WERI-Rb-1 (cell line): ENCODE measurements at regions not wholly inside any gene's neighbourhood (a gene's known extent, or its start where the extent isn't known, plus 50 kb on each side); places are given as distances from the start of the nearest gene placed in this dataset.

Source experiments
- DNase-seq: peaks from one replicate; pipeline ENCODE4 v3.0.0-alpha.2; 2020
- H3K27ac ChIP-seq: fragments of 250-450 bp; sonication (Bioruptor Pico); 2 replicates; pipeline ENCODE4 v1.5.1; 2020; ENCODE audit warnings: mild to moderate bottlenecking, moderate library complexity
- H3K27me3 ChIP-seq: fragments of 250-450 bp; sonication (Bioruptor Pico); 2 replicates; pipeline ENCODE4 v1.5.1; 2021; ENCODE audit warnings: mild to moderate bottlenecking, low read depth, moderate library complexity; ENCODE audit not compliant: insufficient read depth, severe bottlenecking
- H3K36me3 ChIP-seq: fragments of 250-450 bp; sonication (Bioruptor Pico); 2 replicates; pipeline ENCODE4 v1.5.1; 2020; ENCODE audit warnings: mild to moderate bottlenecking, moderate library complexity
- H3K4me3 ChIP-seq: 2 replicates; pipeline ENCODE4 v1.5.1; 2011; ENCODE audit warnings: low read depth, mild to moderate bottlenecking, control low read depth, low read length
- H3K9me3 ChIP-seq: fragments of 250-450 bp; sonication (Bioruptor Pico); 2 replicates; pipeline ENCODE4 v1.5.1; 2021; ENCODE audit warnings: mild to moderate bottlenecking, moderate library complexity; ENCODE audit not compliant: severe bottlenecking
- TF ChIP-seq, protein P1 (sequence below): IDR thresholded peaks from 2 replicates; pipeline ENCODE4 v1.5.1; 2011; ENCODE audit warnings: low read depth, mild to moderate bottlenecking, control low read depth, inconsistent platforms, low read length

DNA sequence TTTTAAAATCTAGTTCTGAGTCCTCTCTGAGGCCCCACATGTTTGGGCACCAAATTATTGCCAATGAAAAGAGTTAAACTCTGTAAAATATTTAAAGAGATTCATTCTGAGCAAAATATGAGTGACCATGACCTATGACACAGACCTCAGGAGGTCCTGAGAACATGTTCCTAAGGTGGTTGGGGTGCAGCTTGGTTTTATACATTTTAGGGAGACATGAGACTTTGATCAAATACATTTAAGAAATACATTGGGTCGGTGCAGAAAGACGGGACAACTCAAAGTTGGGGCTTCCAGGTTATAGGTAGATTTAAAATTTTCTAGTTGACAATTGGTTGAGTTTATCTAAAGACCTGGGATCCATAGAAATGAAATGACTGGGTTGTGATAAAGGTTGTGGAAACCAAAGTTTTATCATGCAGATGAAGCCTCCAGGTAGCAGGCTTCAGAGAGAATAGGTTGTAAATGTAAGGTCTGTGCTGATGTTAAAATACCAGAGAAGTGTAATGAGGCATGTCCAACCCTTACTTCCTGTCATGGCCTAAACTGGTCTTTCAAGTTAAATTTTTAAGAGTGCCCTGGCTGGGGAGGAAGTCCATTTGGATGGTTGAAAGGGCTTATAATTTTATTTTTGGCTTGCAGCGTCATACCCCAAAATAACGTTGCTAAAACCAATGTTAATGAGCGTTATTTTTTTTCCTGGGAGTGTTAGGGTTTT, 274.9 kb downstream of the NUF2 start:
- Histone ChIP-seq H3K27me3 (no peaks in the 10 kb centered on the region), H3K9me3 (peaks cover 19% of the 10 kb centered on the region), H3K36me3 (no peaks in the 10 kb centered on the region), H3K4me3 (no peak overlapping the region), H3K27ac (no peak overlapping the region)
- TF ChIP-seq, protein P1, sequence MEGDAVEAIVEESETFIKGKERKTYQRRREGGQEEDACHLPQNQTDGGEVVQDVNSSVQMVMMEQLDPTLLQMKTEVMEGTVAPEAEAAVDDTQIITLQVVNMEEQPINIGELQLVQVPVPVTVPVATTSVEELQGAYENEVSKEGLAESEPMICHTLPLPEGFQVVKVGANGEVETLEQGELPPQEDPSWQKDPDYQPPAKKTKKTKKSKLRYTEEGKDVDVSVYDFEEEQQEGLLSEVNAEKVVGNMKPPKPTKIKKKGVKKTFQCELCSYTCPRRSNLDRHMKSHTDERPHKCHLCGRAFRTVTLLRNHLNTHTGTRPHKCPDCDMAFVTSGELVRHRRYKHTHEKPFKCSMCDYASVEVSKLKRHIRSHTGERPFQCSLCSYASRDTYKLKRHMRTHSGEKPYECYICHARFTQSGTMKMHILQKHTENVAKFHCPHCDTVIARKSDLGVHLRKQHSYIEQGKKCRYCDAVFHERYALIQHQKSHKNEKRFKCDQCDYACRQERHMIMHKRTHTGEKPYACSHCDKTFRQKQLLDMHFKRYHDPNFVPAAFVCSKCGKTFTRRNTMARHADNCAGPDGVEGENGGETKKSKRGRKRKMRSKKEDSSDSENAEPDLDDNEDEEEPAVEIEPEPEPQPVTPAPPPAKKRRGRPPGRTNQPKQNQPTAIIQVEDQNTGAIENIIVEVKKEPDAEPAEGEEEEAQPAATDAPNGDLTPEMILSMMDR, result no peak
- DNase-seq, result no peak

DNA sequence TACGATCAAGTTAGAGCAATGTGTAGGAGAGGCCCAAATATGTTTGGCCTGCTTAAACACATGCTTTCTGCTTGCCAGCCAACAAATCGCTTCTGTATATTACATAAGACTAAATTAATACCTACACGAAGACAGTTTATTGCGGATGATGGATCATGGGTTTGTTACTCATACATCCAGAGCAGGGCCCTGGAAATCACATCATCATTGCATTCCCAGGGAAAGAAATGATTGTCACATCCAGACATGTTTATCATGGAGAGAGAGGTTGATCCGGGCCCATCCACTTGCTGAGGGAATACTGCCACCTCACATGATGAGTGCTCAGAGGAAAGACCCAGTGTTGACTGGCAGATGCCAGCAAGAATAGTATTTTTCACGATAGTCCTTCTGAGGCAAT, 282.6 kb downstream of the NUF2 start:
- TF ChIP-seq, protein P1, result no peak

DNA sequence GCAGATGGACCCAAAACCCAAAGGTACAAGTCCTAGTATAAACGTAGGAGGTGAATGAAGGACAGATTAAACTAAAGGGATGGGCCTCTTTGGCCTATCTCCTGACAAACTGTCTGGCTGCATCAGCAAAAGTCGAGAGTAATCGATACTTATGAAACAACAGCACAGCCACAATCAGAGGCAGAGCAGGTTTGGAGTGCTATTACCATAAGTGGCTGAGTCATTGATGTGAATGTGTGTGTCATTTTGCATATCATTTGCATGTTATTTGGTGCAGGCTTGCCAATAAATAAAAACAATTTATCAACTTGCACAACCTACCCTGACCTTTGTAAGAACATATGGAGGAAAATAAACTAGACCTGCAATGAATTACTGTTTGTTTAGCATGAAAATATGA, 283.1 kb downstream of the NUF2 start:
- H3K27ac ChIP-seq, result no peak overlapping the region
- H3K27me3 ChIP-seq, result no peaks in the 10 kb centered on the region
- no peak overlapping the region for H3K4me3 ChIP-seq
- H3K9me3 ChIP-seq, result no peaks in the 10 kb centered on the region
- no peaks in the 10 kb centered on the region for H3K36me3 ChIP-seq
- TF ChIP-seq, protein P1, result no peak
- no peak for DNase-seq

More for the DNA sequence above, 282.6 kb downstream of the NUF2 start:
- peaks cover 3% of the 10 kb centered on the region for H3K9me3 ChIP-seq
- no peaks in the 10 kb centered on the region for H3K36me3 ChIP-seq
- DNase-seq, result no peak
- H3K27ac ChIP-seq, result no peak overlapping the region
- H3K27me3 ChIP-seq, result no peaks in the 10 kb centered on the region
- no peak overlapping the region for H3K4me3 ChIP-seq

DNA sequence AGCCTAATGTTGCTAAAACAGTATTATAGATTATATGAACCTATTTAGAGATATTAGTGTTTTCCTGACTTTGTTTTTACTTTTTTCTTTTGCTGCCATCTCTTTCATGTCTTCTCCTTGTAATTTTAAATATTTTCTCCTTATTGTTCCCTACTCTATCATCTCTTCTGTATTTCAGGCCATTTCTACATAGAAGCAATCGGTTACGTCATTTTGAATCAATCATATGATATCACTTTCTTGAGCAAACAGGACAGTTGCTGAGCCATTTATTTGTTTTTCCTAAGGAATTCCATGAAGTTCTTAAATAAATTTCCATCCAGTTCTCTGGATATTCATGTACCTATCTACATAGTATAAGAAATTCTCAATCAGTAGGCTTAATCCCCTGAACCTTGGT, 287.2 kb downstream of the NUF2 start:
- Histone ChIP-seq H3K9me3 (peaks cover 3% of the 10 kb centered on the region), H3K27me3 (no peaks in the 10 kb centered on the region), H3K4me3 (no peak overlapping the region), H3K36me3 (no peaks in the 10 kb centered on the region), H3K27ac (no peak overlapping the region)
- no peak for DNase-seq
- TF ChIP-seq, protein P1, result no peak

DNA sequence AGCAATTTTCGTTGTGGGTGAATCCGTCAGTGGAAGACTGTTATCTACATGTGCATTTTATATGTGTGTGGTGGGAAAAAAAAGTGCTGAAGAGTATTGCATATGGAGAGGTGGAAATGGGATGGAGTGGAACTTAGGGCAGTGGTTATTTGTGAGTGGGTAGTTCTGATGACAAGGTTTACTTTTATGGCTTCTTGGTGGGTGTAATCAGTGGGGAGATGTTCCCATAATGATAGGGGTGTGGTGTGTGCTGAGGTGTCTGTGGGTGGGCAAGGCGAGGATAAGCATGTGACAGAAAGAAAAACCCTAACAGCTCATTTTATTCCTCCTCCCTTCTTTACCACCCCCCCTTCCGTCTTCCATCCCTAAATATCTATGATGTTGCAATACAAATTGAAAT, 288.1 kb downstream of the NUF2 start:
- no peak for DNase-seq
- H3K27me3 ChIP-seq, result no peaks in the 10 kb centered on the region
- no peak overlapping the region for H3K27ac ChIP-seq
- H3K9me3 ChIP-seq, result peaks cover 3% of the 10 kb centered on the region
- TF ChIP-seq, protein P1, result no peak
- H3K36me3 ChIP-seq, result no peaks in the 10 kb centered on the region
- H3K4me3 ChIP-seq, result no peak overlapping the region

DNA sequence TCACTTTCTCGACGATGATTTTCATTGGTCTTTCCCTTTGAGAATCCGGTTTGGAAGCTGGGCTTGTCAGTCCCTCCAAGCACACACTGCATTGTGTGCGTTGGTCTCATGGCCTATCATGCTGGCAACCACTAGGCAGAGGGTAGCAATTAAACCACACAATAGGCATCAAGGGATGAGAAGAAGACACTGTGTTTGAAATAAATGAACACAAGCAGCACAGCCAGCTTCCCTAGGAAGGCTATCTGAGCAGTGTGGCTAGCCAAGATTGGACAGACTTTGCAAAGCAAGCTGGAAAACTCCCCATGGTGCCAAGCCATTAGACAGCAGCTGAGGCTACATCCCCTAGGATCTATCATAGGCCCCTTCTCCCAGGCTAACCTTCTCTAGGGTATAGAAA, 288.7 kb downstream of the NUF2 start:
- TF ChIP-seq, protein P1, result no peak
- Histone ChIP-seq H3K27ac (no peak overlapping the region), H3K27me3 (no peaks in the 10 kb centered on the region), H3K36me3 (no peaks in the 10 kb centered on the region), H3K9me3 (peaks cover 3% of the 10 kb centered on the region), H3K4me3 (no peak overlapping the region)
- DNase-seq, result no peak
